Endodermal cell (in vitro differentiated cells): ENCODE measurements at regions not wholly inside any gene's neighbourhood (a gene's known extent, or its start where the extent isn't known, plus 50 kb on each side); places are given as distances from the start of the nearest gene placed in this dataset.
"Not testable (repeated sequence)": the region's sequence is repeated elsewhere in the genome, so short reads cannot be mapped to it uniquely, and the experiment has no call there.

ENCODE experiments used
- DNase-seq: peaks from one replicate; pipeline ENCODE4 v3.0.0-alpha.2; 2017
- H3K27ac ChIP-seq: 2 replicates; pipeline ENCODE4 v1.5.1; 2013; ENCODE audit warnings: mild to moderate bottlenecking, low read depth, low read length, moderate library complexity
- H3K27me3 ChIP-seq: 2 replicates; pipeline ENCODE4 v1.6.1; 2013; ENCODE audit warnings: mild to moderate bottlenecking, low read length, moderate library complexity; ENCODE audit not compliant: insufficient read depth, control insufficient read depth, poor library complexity, severe bottlenecking
- H3K36me3 ChIP-seq: 2 replicates; pipeline ENCODE4 v1.7.0; 2013; ENCODE audit warnings: mild to moderate bottlenecking, low read length, moderate library complexity; ENCODE audit not compliant: control insufficient read depth, insufficient read depth
- H3K4me1 ChIP-seq: one replicate; pipeline ENCODE4 v1.7.0; 2013; ENCODE audit warnings: low read length; ENCODE audit not compliant: control insufficient read depth, insufficient read depth
- H3K4me3 ChIP-seq: 2 replicates; pipeline ENCODE4 v1.5.1; 2013; ENCODE audit warnings: mild to moderate bottlenecking, low read length, moderate library complexity
- H3K9ac ChIP-seq: 2 replicates; pipeline ENCODE4 v1.6.1; 2013; ENCODE audit warnings: mild to moderate bottlenecking, low read length, moderate library complexity; ENCODE audit not compliant: poor library complexity, severe bottlenecking; ENCODE audit errors: extremely low read depth
- H3K9me3 ChIP-seq: 2 replicates; pipeline ENCODE4 v1.6.1; 2013; ENCODE audit warnings: mild to moderate bottlenecking, low read length, moderate library complexity; ENCODE audit not compliant: control insufficient read depth
- H3K27ac Mint-ChIP-seq: 2 replicates; pipeline ENCODE4 v1.8.0; 2020; ENCODE audit warnings: mixed read lengths
- H3K27me3 Mint-ChIP-seq: 2 replicates; pipeline ENCODE4 v1.8.0; 2021; ENCODE audit warnings: mild to moderate bottlenecking, mixed read lengths; ENCODE audit not compliant: insufficient read depth
- H3K36me3 Mint-ChIP-seq: 2 replicates; pipeline ENCODE4 v1.8.0; 2020; ENCODE audit warnings: low read depth, mixed read lengths
- H3K4me1 Mint-ChIP-seq: 2 replicates; pipeline ENCODE4 v1.8.0; 2020; ENCODE audit warnings: mixed read lengths
- H3K4me3 Mint-ChIP-seq: 2 replicates; pipeline ENCODE4 v1.8.0; 2020; ENCODE audit warnings: mild to moderate bottlenecking, moderate library complexity, mixed read lengths
- H3K9me3 Mint-ChIP-seq: 2 replicates; pipeline ENCODE4 v1.8.0; 2020; ENCODE audit warnings: mild to moderate bottlenecking, mixed read lengths
- WGBS, 2 experiments: methylation state at CpG; one replicate each; pipeline versions ENCODE4 v1.1.5 to v1.1.7; 2013; ENCODE audit warnings: missing lambda C conversion rate in 2 of 2, mixed read lengths in 1 of 2; ENCODE audit not compliant: insufficient coverage in 1 of 2, insufficient read length in 1 of 2; 5-methylcytosine and 5-hydroxymethylcytosine counted together
- TF ChIP-seq, protein P1 (sequence below): fragments of 200-600 bp; sonication (generic); conservative IDR thresholded peaks from 2 replicates; pipeline ENCODE4 v1.5.0; 2021; ENCODE audit warnings: antibody characterized with exemption, mild to moderate bottlenecking

DNA sequence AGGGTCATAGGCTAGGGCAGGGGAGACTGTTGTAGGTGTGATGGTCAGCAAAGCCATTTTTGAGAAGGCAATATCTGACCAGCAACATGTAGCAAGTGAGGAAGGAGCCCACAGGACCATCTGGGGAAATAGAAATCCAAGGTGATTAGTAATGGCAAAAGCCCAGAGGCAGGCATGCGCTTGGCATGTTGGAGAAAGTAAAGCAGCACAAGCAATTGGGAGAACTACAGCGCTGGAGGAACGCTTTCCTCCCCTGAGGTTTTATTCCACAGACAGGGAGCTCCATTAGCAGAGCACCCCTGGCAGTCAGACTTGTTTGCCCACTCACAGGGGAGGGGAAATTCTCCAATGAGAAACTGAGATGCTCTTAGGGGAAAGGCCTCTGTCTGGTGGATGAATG lies 54.8 kb upstream of the FOXB2 start:
- Histone ChIP-seq H3K9me3 (no peaks in the 10 kb centered on the region), H3K4me3 (no peak overlapping the region), H3K9ac (no peak overlapping the region), H3K27ac (no peak overlapping the region), H3K27me3 (no peaks in the 10 kb centered on the region), H3K36me3 (no peaks in the 10 kb centered on the region), H3K4me1 (no peaks in the 10 kb centered on the region)
- no peak for DNase-seq
- WGBS, 2 experiments, result 93 to 100% methylated on average over 3 of the region's 3 CpGs
- H3K27ac Mint-ChIP-seq, result no peak overlapping the region
- no peaks in the 10 kb centered on the region for H3K9me3 Mint-ChIP-seq
- no peaks in the 10 kb centered on the region for H3K4me1 Mint-ChIP-seq
- H3K4me3 Mint-ChIP-seq, result no peak overlapping the region
- no peaks in the 10 kb centered on the region for H3K27me3 Mint-ChIP-seq
- TF ChIP-seq, protein P1, sequence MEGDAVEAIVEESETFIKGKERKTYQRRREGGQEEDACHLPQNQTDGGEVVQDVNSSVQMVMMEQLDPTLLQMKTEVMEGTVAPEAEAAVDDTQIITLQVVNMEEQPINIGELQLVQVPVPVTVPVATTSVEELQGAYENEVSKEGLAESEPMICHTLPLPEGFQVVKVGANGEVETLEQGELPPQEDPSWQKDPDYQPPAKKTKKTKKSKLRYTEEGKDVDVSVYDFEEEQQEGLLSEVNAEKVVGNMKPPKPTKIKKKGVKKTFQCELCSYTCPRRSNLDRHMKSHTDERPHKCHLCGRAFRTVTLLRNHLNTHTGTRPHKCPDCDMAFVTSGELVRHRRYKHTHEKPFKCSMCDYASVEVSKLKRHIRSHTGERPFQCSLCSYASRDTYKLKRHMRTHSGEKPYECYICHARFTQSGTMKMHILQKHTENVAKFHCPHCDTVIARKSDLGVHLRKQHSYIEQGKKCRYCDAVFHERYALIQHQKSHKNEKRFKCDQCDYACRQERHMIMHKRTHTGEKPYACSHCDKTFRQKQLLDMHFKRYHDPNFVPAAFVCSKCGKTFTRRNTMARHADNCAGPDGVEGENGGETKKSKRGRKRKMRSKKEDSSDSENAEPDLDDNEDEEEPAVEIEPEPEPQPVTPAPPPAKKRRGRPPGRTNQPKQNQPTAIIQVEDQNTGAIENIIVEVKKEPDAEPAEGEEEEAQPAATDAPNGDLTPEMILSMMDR, result no peak
- H3K36me3 Mint-ChIP-seq, result no peaks in the 10 kb centered on the region

DNA sequence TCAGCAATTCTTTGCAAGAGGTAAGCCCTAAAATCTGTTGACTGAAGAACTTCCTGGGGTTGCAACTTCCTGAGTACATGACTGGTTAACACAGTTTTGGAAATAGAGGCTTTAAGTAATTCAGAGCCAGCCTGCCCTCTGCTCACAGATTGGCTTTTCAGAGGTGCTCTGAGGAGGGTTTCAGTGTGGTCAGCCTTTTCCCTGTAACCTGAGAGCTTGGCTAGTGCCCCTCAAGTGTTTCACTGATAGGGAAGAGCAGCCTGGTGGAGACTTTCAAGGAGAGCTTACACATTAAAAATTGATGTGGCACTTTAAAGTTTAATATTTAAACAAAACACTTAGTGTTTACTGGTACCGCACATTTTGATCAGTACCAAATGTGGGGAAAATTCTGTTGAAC lies 56.7 kb upstream of the FOXB2 start:
- Histone ChIP-seq H3K9ac (no peak overlapping the region), H3K27ac (no peak overlapping the region), H3K9me3 (no peaks in the 10 kb centered on the region), H3K27me3 (no peaks in the 10 kb centered on the region), H3K36me3 (no peaks in the 10 kb centered on the region), H3K4me3 (no peak overlapping the region), H3K4me1 (no peaks in the 10 kb centered on the region)
- DNase-seq, result peak; percentile 47
- H3K27ac Mint-ChIP-seq, result no peak overlapping the region
- H3K36me3 Mint-ChIP-seq, result no peaks in the 10 kb centered on the region
- 100% methylated on average over 1 of the region's 1 CpG; no CpG with 5 or more reads in 1 of the 2 experiments for WGBS, 2 experiments
- H3K4me3 Mint-ChIP-seq, result no peak overlapping the region
- H3K9me3 Mint-ChIP-seq, result no peaks in the 10 kb centered on the region
- TF ChIP-seq, protein P1, result no peak
- H3K27me3 Mint-ChIP-seq, result no peaks in the 10 kb centered on the region
- no peaks in the 10 kb centered on the region for H3K4me1 Mint-ChIP-seq

DNA sequence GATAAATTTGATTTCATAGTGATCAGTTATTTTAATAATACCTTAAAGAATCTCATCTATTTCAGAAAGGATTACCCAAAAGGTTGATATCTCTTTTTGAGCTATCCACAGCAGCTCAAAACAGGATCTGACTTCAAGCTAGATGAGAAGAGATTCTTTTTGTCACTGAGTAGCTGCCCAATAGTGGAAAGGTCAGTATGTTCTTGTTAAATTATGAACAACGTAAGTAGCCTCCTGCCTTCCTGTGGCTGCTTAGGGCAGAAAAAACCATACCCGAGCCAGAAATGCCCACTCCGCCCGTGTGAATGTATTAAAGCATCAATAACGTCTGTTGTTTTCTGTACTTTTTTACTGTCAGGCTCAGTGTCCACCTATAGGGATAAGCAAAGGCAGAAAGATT lies 51.3 kb upstream of the PRUNE2 start:
- H3K27ac ChIP-seq, result no peak overlapping the region
- Mint-ChIP-seq H3K27me3 (peaks cover 5% of the 10 kb centered on the region), H3K36me3 (no peaks in the 10 kb centered on the region), H3K4me1 (no peaks in the 10 kb centered on the region), H3K9me3 (peaks cover 6% of the 10 kb centered on the region), H3K4me3 (no peak overlapping the region), H3K27ac (no peak overlapping the region)
- no peaks in the 10 kb centered on the region for H3K9me3 ChIP-seq
- no peaks in the 10 kb centered on the region for H3K36me3 ChIP-seq
- no peak for DNase-seq
- TF ChIP-seq, protein P1, result no peak
- H3K9ac ChIP-seq, result no peak overlapping the region
- 86 to 91% methylated on average over 5 of the region's 5 CpGs for WGBS, 2 experiments
- H3K4me3 ChIP-seq, result no peak overlapping the region
- no peaks in the 10 kb centered on the region for H3K27me3 ChIP-seq
- no peaks in the 10 kb centered on the region for H3K4me1 ChIP-seq

DNA sequence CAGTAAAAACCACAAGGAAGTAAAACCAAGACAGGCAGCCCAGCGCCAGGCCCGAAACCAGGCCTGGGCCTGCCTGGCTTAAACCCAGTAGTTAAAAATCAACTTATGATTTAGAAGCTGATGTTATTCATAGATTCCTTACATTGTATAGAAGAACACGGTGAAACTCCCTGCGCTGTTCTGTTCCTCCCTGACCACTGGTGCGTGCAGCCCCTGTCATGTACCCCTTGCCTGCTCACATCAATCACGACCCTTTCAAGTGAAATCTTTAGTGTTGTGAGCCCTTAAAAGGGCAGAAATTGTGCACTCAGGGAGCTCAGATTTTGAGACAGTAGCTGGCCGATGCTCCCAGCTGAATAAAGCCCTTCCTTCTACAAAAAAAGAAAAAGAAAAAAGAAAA lies 50.5 kb upstream of the PRUNE2 start:
- H3K36me3 ChIP-seq, H3K36me3 Mint-ChIP-seq, H3K4me1 ChIP-seq, H3K27me3 Mint-ChIP-seq, H3K9me3 Mint-ChIP-seq, H3K27me3 ChIP-seq, DNase-seq, H3K9ac ChIP-seq, H3K4me1 Mint-ChIP-seq, H3K4me3 Mint-ChIP-seq, H3K4me3 ChIP-seq, H3K27ac Mint-ChIP-seq, H3K9me3 ChIP-seq, H3K27ac ChIP-seq: not testable (repeated sequence)
- 87 to 93% methylated on average over 4 to 7 of the region's 7 CpGs for WGBS, 2 experiments
